Fibroblast of mammary gland (primary cell): ENCODE measurements at regions not wholly inside any gene's neighbourhood (a gene's known extent, or its start where the extent isn't known, plus 50 kb on each side); places are given as distances from the start of the nearest gene placed in this dataset.

Source experiments
- DNase-seq: peaks from one replicate; pipeline ENCODE4 v3.0.0-alpha.2; 2010; ENCODE audit warnings: low read depth
- H3K4me3 ChIP-seq: 2 replicates; pipeline ENCODE4 v1.5.1; 2011; ENCODE audit warnings: low read depth, mild to moderate bottlenecking, low read length, moderate library complexity; ENCODE audit not compliant: control insufficient read depth
- TF ChIP-seq, protein P1 (sequence below): conservative IDR thresholded peaks from 2 replicates; pipeline ENCODE4 v1.5.1; 2011; ENCODE audit warnings: low read depth, low read length, inconsistent platforms; ENCODE audit not compliant: control insufficient read depth, insufficient read depth

DNA sequence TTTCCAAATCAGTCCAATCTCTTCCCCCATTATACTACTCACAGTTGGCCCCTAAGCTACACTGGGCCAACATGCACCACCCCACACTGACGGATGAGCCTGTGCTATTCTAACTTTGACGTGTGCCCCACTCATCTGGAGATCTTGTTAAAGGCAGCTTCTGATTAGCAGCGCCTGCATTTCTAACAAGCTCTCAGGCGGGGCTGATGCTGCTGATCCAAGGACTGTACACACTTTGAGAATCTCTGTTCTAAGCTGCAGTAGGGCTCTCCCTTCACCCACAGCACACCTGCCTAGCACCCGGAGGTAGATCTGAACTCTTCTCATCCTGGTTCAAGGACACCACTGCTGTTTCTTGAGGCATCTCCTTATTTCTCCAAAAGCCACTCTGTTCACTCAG lies 200.7 kb downstream of the SLC4A3 start:
- no peak for DNase-seq
- no peak overlapping the region for H3K4me3 ChIP-seq
- TF ChIP-seq, protein P1, sequence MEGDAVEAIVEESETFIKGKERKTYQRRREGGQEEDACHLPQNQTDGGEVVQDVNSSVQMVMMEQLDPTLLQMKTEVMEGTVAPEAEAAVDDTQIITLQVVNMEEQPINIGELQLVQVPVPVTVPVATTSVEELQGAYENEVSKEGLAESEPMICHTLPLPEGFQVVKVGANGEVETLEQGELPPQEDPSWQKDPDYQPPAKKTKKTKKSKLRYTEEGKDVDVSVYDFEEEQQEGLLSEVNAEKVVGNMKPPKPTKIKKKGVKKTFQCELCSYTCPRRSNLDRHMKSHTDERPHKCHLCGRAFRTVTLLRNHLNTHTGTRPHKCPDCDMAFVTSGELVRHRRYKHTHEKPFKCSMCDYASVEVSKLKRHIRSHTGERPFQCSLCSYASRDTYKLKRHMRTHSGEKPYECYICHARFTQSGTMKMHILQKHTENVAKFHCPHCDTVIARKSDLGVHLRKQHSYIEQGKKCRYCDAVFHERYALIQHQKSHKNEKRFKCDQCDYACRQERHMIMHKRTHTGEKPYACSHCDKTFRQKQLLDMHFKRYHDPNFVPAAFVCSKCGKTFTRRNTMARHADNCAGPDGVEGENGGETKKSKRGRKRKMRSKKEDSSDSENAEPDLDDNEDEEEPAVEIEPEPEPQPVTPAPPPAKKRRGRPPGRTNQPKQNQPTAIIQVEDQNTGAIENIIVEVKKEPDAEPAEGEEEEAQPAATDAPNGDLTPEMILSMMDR: no peak

GRCh38 chr2:219829667-219830352 lies 202.4 kb downstream of the SLC4A3 start:
- no peak overlapping the region for H3K4me3 ChIP-seq
- TF ChIP-seq, protein P1: no peak
- no peak for DNase-seq

GRCh38 chr2:219830353-219830738 lies 202.9 kb downstream of the SLC4A3 start:
- DNase-seq: no peak
- TF ChIP-seq, protein P1: no peak
- no peak overlapping the region for H3K4me3 ChIP-seq

DNA sequence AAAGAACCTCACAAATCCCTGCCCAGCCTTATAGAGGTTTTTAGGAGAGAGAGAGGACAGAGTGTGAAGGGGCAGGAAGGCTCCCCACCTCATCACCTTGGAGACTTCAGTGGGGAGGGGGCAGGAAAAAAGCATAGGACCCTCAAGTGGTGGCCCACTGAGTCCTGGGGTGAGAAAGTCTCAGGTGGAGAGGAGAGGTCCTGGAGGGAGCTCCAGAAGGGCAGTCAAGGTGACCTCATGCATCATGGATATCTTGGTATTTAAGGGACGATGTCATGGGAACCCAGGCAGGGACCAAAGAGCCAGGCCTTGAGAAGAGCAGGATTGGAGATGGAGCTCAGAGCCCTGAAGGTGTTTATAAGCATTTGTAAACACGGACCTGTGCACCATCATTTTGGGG lies 204.5 kb downstream of the SLC4A3 start:
- TF ChIP-seq, protein P1: no peak
- no peak for DNase-seq
- H3K4me3 ChIP-seq: no peak overlapping the region

DNA sequence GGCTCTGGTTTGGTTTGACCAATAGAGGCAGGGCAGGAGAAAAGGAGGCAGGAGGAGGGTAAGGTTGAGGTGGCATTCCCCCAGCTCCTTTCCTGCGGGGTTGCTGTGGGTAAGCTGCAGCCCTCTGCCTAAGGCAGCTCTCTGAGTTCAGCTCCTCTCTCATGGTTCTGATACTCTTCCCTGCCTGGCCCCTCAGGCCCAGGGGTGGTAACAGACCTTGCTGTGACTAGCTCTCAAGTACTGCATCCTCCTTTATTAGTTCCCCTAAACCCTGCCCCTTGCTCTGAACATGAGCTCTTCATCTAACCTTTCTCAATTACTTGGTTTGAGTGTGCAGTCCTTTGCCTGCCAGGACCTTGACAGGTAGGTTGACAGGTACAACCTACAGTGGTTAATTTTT lies 205.5 kb downstream of the SLC4A3 start:
- TF ChIP-seq, protein P1: no peak
- no peak overlapping the region for H3K4me3 ChIP-seq
- no peak for DNase-seq

GRCh38 chr2:219835493-219835892 lies 208.1 kb downstream of the SLC4A3 start:
- TF ChIP-seq, protein P1: no peak

More at GRCh38 chr2:219835493-219835892, 208.1 kb downstream of the SLC4A3 start:
- no peak overlapping the region for H3K4me3 ChIP-seq
- DNase-seq: no peak
